HEK293T (cell line): ENCODE measurements at regions not wholly inside any gene's neighbourhood (a gene's known extent, or its start where the extent isn't known, plus 50 kb on each side); places are given as distances from the start of the nearest gene placed in this dataset.
"Not testable (repeated sequence)": the region's sequence is repeated elsewhere in the genome, so short reads cannot be mapped to it uniquely, and the experiment has no call there.

ENCODE experiments used
- CTCF ChIA-PET: fragments of 350-600 bp; formaldehyde crosslinking; extraction: SDS; loops from one replicate; lab custom pipeline; 2021; ENCODE audit warnings: antibody characterized with exemption, inconsistent platforms; lab: Yijun Ruan, JAX
- POLR2A ChIA-PET: fragments of 350-600 bp; formaldehyde crosslinking; extraction: SDS; loops from one replicate; lab custom pipeline; 2020; ENCODE audit warnings: antibody characterized with exemption, inconsistent platforms; lab: Yijun Ruan, JAX
- DNase-seq: peaks from one replicate; pipeline ENCODE4 v3.0.0; 2012; ENCODE audit warnings: mixed read lengths; ENCODE audit errors: extremely low spot score
- ARNT ChIP-seq: fragments of 450-650 bp; IDR thresholded peaks from 2 replicates; pipeline ENCODE4 v1.6.1; 2017; ENCODE audit warnings: mild to moderate bottlenecking
- BHLHE40 ChIP-seq: fragments of 450-650 bp; IDR thresholded peaks from 2 replicates; pipeline ENCODE4 v1.6.1; 2016; ENCODE audit warnings: mild to moderate bottlenecking, moderate library complexity, borderline replicate concordance
- CTBP1 ChIP-seq: fragments of 450-650 bp; IDR thresholded peaks from 2 replicates; pipeline ENCODE4 v1.6.1; 2016; ENCODE audit warnings: borderline replicate concordance
- ELF4 ChIP-seq: fragments of 450-650 bp; IDR thresholded peaks from 2 replicates; pipeline ENCODE4 v1.6.1; 2017; ENCODE audit warnings: antibody characterized with exemption
- FOXA1 ChIP-seq: fragments of 450-650 bp; IDR thresholded peaks from 2 replicates; pipeline ENCODE4 v1.6.1; 2016; ENCODE audit warnings: mild to moderate bottlenecking
- FOXK2 ChIP-seq: fragments of 450-650 bp; IDR thresholded peaks from 2 replicates; pipeline ENCODE4 v1.6.1; 2016; ENCODE audit warnings: mild to moderate bottlenecking
- FOXM1 ChIP-seq: fragments of 450-650 bp; IDR thresholded peaks from 2 replicates; pipeline ENCODE4 v1.6.1; 2017; ENCODE audit warnings: mild to moderate bottlenecking, borderline replicate concordance
- HDGF ChIP-seq: fragments of 450-650 bp; IDR thresholded peaks from 2 replicates; pipeline ENCODE4 v1.6.1; 2017; ENCODE audit warnings: antibody characterized with exemption, borderline replicate concordance
- L3MBTL2 ChIP-seq: fragments of 450-650 bp; conservative IDR thresholded peaks from 2 replicates; pipeline ENCODE4 v1.6.1; 2016; ENCODE audit warnings: mild to moderate bottlenecking
- LEF1 ChIP-seq: fragments of 450-650 bp; IDR thresholded peaks from 2 replicates; pipeline ENCODE4 v1.6.1; 2017; ENCODE audit warnings: mild to moderate bottlenecking, borderline replicate concordance
- NFRKB ChIP-seq: fragments of 450-650 bp; IDR thresholded peaks from 2 replicates; pipeline ENCODE4 v1.6.1; 2016; ENCODE audit warnings: mild to moderate bottlenecking, moderate library complexity
- SP1 ChIP-seq: fragments of 450-650 bp; IDR thresholded peaks from 2 replicates; pipeline ENCODE4 v1.6.1; 2017
- SUZ12 ChIP-seq: fragments of 450-650 bp; IDR thresholded peaks from 2 replicates; pipeline ENCODE4 v1.6.1; 2016; ENCODE audit warnings: mild to moderate bottlenecking
- TARDBP ChIP-seq: fragments of 450-650 bp; IDR thresholded peaks from 2 replicates; pipeline ENCODE4 v1.6.1; 2016
- ZNF384 ChIP-seq: fragments of 450-650 bp; IDR thresholded peaks from 2 replicates; pipeline ENCODE4 v1.6.1; 2016
- TF ChIP-seq, protein P1 (sequence below): fragments of 450-650 bp; IDR thresholded peaks from 2 replicates; pipeline ENCODE4 v1.6.1; 2016

DNA sequence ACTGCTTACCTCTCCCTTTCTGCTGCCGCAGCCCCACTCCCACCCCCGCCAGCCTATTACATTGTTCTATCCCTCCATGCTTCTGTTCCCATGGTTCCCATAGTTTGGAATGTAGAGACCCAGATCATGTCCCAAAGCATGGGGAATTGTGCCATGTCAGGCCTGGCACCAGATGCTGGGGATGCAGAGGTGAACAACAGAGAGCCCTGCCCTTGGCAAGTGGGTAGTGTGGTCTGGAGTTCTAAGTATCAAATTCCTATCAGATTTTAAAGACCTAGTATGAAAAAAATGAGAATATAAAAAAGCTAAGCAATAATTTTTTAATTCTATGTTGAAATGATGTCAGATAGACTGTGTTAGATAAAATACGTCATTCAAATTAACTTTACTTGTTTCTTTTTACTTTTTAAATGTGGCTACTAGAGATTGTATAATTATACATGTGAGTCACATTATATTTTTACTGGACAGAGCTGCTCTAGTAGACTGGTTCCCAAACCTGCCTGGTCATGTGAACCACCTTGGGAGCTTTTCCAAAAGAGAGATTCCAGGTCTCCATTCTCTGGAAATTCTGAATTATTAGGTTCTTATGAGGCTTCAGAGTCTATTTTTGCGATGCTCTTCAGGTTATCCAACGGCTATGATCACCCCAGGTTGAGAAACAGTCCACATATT, 113.0 kb upstream of the DAB1 start:
- ChIA-PET POLR2A (no interaction called here), CTCF (no interaction called here)
- no peak for DNase-seq
- TF ChIP-seq ARNT = no peak
- TF ChIP-seq, protein P1, sequence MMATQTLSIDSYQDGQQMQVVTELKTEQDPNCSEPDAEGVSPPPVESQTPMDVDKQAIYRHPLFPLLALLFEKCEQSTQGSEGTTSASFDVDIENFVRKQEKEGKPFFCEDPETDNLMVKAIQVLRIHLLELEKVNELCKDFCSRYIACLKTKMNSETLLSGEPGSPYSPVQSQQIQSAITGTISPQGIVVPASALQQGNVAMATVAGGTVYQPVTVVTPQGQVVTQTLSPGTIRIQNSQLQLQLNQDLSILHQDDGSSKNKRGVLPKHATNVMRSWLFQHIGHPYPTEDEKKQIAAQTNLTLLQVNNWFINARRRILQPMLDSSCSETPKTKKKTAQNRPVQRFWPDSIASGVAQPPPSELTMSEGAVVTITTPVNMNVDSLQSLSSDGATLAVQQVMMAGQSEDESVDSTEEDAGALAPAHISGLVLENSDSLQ = no peak
- no peak for TF ChIP-seq BHLHE40
- TF ChIP-seq L3MBTL2 = no peak
- TF ChIP-seq LEF1 = no peak
- no peak for TF ChIP-seq SP1
- TF ChIP-seq NFRKB = no peak
- TF ChIP-seq FOXK2 = no peak
- no peak for TF ChIP-seq TARDBP
- no peak for TF ChIP-seq HDGF
- TF ChIP-seq SUZ12 = no peak
- TF ChIP-seq ZNF384 = no peak
- TF ChIP-seq CTBP1 = no peak
- no peak for TF ChIP-seq ELF4
- no peak for TF ChIP-seq FOXA1
- TF ChIP-seq FOXM1 = no peak

- no peak for TF ChIP-seq NFRKB
- TF ChIP-seq FOXK2 = no peak
- no peak for TF ChIP-seq SUZ12
- no peak for TF ChIP-seq FOXM1
- TF ChIP-seq L3MBTL2 = no peak
- TF ChIP-seq, protein P1 = no peak
- no peak for TF ChIP-seq TARDBP
- TF ChIP-seq ELF4 = no peak
- TF ChIP-seq BHLHE40 = no peak
- TF ChIP-seq CTBP1 = no peak
- TF ChIP-seq SP1 = no peak
- no peak for TF ChIP-seq ZNF384
- no peak for TF ChIP-seq FOXA1
- TF ChIP-seq ARNT = no peak
- TF ChIP-seq LEF1 = no peak
- TF ChIP-seq HDGF = no peak
Observed at GRCh38 chr1:57532299-57532698, 108.4 kb upstream of the DAB1 start.

GRCh38 chr1:57530911-57531260, 107.0 kb upstream of the DAB1 start:
- CTCF ChIA-PET, DNase-seq, POLR2A ChIA-PET: not testable (repeated sequence)

More at GRCh38 chr1:57532299-57532698, 108.4 kb upstream of the DAB1 start:
- CTCF ChIA-PET = no interaction called here
- POLR2A ChIA-PET = no interaction called here
- DNase-seq = no peak

GRCh38 chr1:57530206-57530910, 106.5 kb upstream of the DAB1 start:
- TF ChIP-seq HDGF (no peak), BHLHE40 (no peak), FOXA1 (no peak), SP1 (no peak), L3MBTL2 (no peak)
- CTCF ChIA-PET = no interaction called here
- POLR2A ChIA-PET = no interaction called here
- no peak for DNase-seq

- ChIA-PET CTCF (no interaction called here), POLR2A (no interaction called here)
- TF ChIP-seq ARNT = no peak
- TF ChIP-seq, protein P1 = no peak
- no peak for DNase-seq
Observed at GRCh38 chr1:57522575-57522974, 98.7 kb upstream of the DAB1 start.

- ChIA-PET CTCF (interaction anchor here (1.3 kb wide), 1 partner anchor 10 kb away, joined by 4 read pairs; no protein-coding TSS in a partner anchor), POLR2A (no interaction called here)
- TF ChIP-seq, protein P1 = no peak
- TF ChIP-seq NFRKB (no peak), L3MBTL2 (no peak), SUZ12 (no peak), LEF1 (no peak), TARDBP (no peak), FOXM1 (no peak)
- no peak for DNase-seq
Observed at GRCh38 chr1:57520743-57521515, 97.1 kb upstream of the DAB1 start.
